Ascending aorta (tissue), 2 donors: ENCODE measurements at regions not wholly inside any gene's neighbourhood (a gene's known extent, or its start where the extent isn't known, plus 50 kb on each side); places are given as distances from the start of the nearest gene placed in this dataset.
A peak's percentile ranks its signal among the peaks of the same experiment; 100 is the strongest.
"Not testable (repeated sequence)": the region's sequence is repeated elsewhere in the genome, so short reads cannot be mapped to it uniquely, and the experiment has no call there.

Experiments used
- DNase-seq, 2 donors: peaks; one replicate each; pipeline ENCODE4 v3.0.0-alpha.2; 2019; ENCODE audit warnings: low spot score in 2 of 2
- H3K27ac ChIP-seq, 2 donors: fragments of 200-600 bp; sonication (generic); one replicate each; pipeline ENCODE4 v1.5.1; 2016 to 2017; ENCODE audit warnings: mild to moderate bottlenecking in 1 of 2
- H3K27me3 ChIP-seq: fragments of 200-600 bp; sonication (generic); one replicate; pipeline ENCODE4 v1.5.1; 2017
- H3K36me3 ChIP-seq, 2 donors: fragments of 200-600 bp; sonication (generic); one replicate each; pipeline ENCODE4 v1.5.1; 2016
- H3K4me1 ChIP-seq, 2 donors: fragments of 200-600 bp; sonication (generic); one replicate each; pipeline ENCODE4 v1.5.1; 2016 to 2017; ENCODE audit warnings: mild to moderate bottlenecking in 1 of 2
- H3K4me3 ChIP-seq, 2 donors: fragments of 200-600 bp; sonication (generic); one replicate each; pipeline ENCODE4 v1.5.1; 2016 to 2017; ENCODE audit warnings: mild to moderate bottlenecking in 1 of 2
- H3K9me3 ChIP-seq, 2 donors: fragments of 200-600 bp; sonication (generic); one replicate each; pipeline ENCODE4 v1.5.1; 2016
- intact Hi-C: fragments of 100-400 bp; cut with DNase I; formaldehyde crosslinking; loops from one replicate; pipeline ENCODE4 v1.15.1; 2023
- TF ChIP-seq, protein P1 (sequence below), 3 experiments: fragments of 200-600 bp in 2 of 3; fragments of 450-650 bp in 1 of 3; sonication (generic) in 2 of 3; IDR thresholded peaks; one replicate each; pipeline ENCODE4 v1.5.1; 2016 to 2019; ENCODE audit warnings: antibody characterized with exemption in 3 of 3, mild to moderate bottlenecking in 1 of 3, moderate library complexity in 1 of 3

- Histone ChIP-seq H3K4me3 (peak overlapping the region in 1 of 2 donors; percentile 50), H3K36me3 (no peaks in the 10 kb centered on the region), H3K27ac (no peak overlapping the region), H3K9me3 (no peaks in the 10 kb centered on the region), H3K27me3 (no peaks in the 10 kb centered on the region), H3K4me1 (peaks cover 2 to 6% of the 10 kb centered on the region in 2 donors)
- intact Hi-C loops, result no loop called here
- TF ChIP-seq, protein P1, sequence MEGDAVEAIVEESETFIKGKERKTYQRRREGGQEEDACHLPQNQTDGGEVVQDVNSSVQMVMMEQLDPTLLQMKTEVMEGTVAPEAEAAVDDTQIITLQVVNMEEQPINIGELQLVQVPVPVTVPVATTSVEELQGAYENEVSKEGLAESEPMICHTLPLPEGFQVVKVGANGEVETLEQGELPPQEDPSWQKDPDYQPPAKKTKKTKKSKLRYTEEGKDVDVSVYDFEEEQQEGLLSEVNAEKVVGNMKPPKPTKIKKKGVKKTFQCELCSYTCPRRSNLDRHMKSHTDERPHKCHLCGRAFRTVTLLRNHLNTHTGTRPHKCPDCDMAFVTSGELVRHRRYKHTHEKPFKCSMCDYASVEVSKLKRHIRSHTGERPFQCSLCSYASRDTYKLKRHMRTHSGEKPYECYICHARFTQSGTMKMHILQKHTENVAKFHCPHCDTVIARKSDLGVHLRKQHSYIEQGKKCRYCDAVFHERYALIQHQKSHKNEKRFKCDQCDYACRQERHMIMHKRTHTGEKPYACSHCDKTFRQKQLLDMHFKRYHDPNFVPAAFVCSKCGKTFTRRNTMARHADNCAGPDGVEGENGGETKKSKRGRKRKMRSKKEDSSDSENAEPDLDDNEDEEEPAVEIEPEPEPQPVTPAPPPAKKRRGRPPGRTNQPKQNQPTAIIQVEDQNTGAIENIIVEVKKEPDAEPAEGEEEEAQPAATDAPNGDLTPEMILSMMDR (IDR thresholded peaks at IDR 0.05), result no peak
- no peak for DNase-seq
These were observed 276.6 kb upstream of the NR2F2 start for GRCh38 chr15:96053781-96054428.

DNA sequence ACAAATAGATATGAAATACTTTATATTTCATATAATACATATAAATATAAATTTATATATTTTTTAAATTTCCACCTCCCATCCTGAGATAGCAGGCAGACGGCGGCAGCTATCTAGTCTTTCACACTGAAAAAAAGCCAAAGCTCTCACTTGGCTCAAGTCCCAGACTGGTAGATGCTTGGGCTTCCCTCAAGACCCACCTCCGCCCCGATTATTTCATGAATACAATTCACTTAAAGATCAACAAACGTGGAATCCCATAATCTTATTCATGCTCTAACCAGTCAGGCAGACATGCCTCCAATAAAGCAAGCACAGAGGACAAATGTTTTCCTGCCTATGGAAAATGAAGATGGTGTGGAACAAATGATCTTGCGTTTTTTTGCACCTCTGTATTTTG lies 275.9 kb upstream of the NR2F2 start:
- H3K9me3 ChIP-seq, result no peaks in the 10 kb centered on the region
- no peak overlapping the region for H3K27ac ChIP-seq
- intact Hi-C loops, result no loop called here
- H3K27me3 ChIP-seq, result no peaks in the 10 kb centered on the region
- no peak for DNase-seq
- H3K4me3 ChIP-seq, result no peak overlapping the region
- peaks cover 2 to 6% of the 10 kb centered on the region in 2 donors for H3K4me1 ChIP-seq
- TF ChIP-seq, protein P1 (IDR thresholded peaks at IDR 0.05), result no peak
- H3K36me3 ChIP-seq, result no peaks in the 10 kb centered on the region

GRCh38 chr15:96058103-96058851 lies 272.2 kb upstream of the NR2F2 start:
- Histone ChIP-seq H3K4me3 (no peak overlapping the region), H3K36me3 (no peaks in the 10 kb centered on the region), H3K27ac (no peak overlapping the region), H3K9me3 (no peaks in the 10 kb centered on the region), H3K4me1 (peaks cover under 1 to 2% of the 10 kb centered on the region in 2 donors), H3K27me3 (no peaks in the 10 kb centered on the region)
- no peak for DNase-seq
- intact Hi-C loops, result no loop called here
- TF ChIP-seq, protein P1 (IDR thresholded peaks at IDR 0.05), result no peak

- H3K27me3 ChIP-seq, H3K4me1 ChIP-seq, H3K9me3 ChIP-seq, H3K4me3 ChIP-seq, H3K36me3 ChIP-seq, DNase-seq, intact Hi-C loops, H3K27ac ChIP-seq: not testable (repeated sequence)
These were observed 271.7 kb upstream of the NR2F2 start for GRCh38 chr15:96058852-96059103.

GRCh38 chr15:96060591-96060990 lies 269.9 kb upstream of the NR2F2 start:
- intact Hi-C loops, H3K27ac ChIP-seq, H3K27me3 ChIP-seq, H3K9me3 ChIP-seq, H3K4me3 ChIP-seq, DNase-seq, H3K4me1 ChIP-seq, H3K36me3 ChIP-seq: not testable (repeated sequence)

DNA sequence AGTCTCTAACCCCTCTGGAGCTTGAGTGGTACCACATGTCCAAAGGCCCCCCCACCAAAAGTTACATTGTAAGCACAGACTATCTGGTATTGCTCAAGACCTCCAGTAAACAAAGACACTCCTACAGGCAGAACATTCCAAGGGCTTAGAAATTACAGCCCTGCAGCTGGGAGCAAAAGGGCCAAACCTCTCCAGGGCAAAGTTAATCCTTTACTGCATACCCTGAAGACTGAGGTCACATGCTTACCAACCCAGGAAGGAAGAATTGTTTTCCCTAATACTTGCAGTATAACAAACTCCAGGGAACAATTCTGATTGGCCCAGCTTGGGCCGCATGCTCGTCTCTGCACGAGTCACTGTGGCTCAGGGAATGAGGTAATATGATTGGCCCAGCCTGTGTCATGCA lies 266.1 kb upstream of the NR2F2 start:
- Histone ChIP-seq H3K27ac (no peak overlapping the region), H3K36me3 (no peaks in the 10 kb centered on the region), H3K9me3 (no peaks in the 10 kb centered on the region), H3K4me3 (no peak overlapping the region), H3K4me1 (no peaks in the 10 kb centered on the region), H3K27me3 (no peaks in the 10 kb centered on the region)
- TF ChIP-seq, protein P1 (IDR thresholded peaks at IDR 0.05), result no peak
- DNase-seq, result no peak
- intact Hi-C loops, result no loop called here
